ENCODE measurements at regions not wholly inside any gene's neighbourhood (a gene's known extent, or its start where the extent isn't known, plus 50 kb on each side); places are given as distances from the start of the nearest gene placed in this dataset.
A peak's percentile ranks its signal among the peaks of the same experiment; 100 is the strongest.

DNA sequence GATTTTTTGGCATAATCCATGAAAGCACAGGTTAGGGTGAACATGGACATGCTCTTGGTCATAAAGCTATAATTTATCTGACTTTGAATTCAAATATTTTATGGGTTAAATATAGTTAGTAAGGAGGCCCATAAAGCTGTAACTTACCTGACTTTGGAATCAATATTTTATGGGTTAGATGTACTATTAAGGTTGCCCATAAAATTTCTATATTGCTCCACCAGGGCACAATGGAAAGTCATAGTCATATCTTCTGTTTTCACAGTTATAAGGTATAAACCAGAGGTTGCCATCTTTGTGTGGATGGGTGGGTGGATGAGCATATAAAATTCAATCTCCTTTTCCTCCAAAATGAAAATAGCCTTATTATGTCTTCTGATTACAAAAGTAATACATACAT is 120.5 kb upstream of the ADAMTSL1 start:
- no peak for DNase-seq (ENCODE audit: low read depth)
- no peak overlapping the region for H3K4me3 ChIP-seq (ENCODE audit: low read depth, low read length)
- TF ChIP-seq, protein P1, sequence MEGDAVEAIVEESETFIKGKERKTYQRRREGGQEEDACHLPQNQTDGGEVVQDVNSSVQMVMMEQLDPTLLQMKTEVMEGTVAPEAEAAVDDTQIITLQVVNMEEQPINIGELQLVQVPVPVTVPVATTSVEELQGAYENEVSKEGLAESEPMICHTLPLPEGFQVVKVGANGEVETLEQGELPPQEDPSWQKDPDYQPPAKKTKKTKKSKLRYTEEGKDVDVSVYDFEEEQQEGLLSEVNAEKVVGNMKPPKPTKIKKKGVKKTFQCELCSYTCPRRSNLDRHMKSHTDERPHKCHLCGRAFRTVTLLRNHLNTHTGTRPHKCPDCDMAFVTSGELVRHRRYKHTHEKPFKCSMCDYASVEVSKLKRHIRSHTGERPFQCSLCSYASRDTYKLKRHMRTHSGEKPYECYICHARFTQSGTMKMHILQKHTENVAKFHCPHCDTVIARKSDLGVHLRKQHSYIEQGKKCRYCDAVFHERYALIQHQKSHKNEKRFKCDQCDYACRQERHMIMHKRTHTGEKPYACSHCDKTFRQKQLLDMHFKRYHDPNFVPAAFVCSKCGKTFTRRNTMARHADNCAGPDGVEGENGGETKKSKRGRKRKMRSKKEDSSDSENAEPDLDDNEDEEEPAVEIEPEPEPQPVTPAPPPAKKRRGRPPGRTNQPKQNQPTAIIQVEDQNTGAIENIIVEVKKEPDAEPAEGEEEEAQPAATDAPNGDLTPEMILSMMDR (IDR thresholded peaks at IDR 0.05; ENCODE audit: insufficient read depth, low read length): no peak

DNA sequence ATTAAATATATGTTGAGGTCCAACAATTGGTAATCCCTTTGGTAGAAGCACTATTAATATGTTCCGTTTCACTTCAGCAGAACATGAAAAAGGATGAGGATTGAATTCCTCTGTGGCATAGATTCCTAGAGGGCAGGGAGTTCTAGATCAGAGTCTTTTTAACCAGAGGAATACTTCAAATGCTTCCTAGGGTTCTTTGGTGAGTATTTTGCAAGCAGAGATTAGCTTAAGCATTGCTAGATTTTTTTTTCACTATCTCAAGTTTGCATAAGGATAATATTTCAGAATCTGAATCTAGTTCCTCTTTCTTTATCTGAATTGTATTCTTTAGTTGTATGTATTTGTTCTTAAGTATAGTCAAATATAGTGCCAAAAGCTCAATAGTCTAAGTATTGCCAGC is 116.6 kb upstream of the ADAMTSL1 start:
- H3K4me3 ChIP-seq (ENCODE audit: low read depth, low read length): no peak overlapping the region
- DNase-seq (ENCODE audit: low read depth): no peak
- TF ChIP-seq, protein P1 (IDR thresholded peaks at IDR 0.05; ENCODE audit: insufficient read depth, low read length): no peak

DNA sequence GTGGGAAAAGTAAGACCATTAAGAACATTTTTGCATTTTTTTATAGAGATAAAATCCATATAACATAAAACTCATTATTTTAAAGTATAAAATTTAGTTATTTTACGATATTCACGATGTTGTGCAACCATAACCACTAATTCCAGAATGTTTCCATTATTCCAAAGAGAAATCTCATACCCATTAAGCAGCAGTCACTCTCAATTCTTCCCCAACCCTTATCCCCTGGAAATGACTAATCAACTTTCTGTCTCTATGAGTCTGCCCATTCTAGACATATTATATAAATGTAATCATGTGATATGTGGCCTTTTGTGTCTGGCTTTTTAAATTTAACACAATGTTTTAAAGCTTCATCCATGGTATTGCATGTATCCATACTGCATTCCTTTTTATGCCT is 115.6 kb upstream of the ADAMTSL1 start:
- DNase-seq (ENCODE audit: low read depth): no peak
- TF ChIP-seq, protein P1 (IDR thresholded peaks at IDR 0.05; ENCODE audit: insufficient read depth, low read length): no peak

DNA sequence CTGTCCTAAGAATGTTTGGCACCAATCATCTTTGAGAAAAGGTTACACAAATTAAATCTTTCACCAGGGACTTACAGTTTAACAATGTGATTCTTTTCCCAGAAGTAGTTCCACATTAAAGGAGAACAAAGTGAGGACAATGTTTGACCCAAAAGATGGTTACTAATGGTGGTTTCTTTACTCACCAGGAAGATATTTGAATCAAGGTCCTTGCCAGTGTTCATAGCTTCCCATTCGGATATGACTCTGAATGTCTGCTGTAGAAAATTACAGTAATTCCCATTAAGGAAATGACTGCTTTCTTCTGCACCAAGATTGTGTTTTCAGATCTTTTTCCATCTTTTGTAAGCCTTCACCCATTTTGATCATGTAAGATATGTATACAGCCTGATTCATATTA is 114.6 kb upstream of the ADAMTSL1 start:
- TF ChIP-seq, protein P1 (IDR thresholded peaks at IDR 0.05; ENCODE audit: insufficient read depth, low read length): no peak
- peak; percentile 71 for DNase-seq (ENCODE audit: low read depth)
- no peak overlapping the region for H3K4me3 ChIP-seq (ENCODE audit: low read depth, low read length)

More for the DNA sequence above, 115.6 kb upstream of the ADAMTSL1 start:
- H3K4me3 ChIP-seq (ENCODE audit: low read depth, low read length): no peak overlapping the region

DNA sequence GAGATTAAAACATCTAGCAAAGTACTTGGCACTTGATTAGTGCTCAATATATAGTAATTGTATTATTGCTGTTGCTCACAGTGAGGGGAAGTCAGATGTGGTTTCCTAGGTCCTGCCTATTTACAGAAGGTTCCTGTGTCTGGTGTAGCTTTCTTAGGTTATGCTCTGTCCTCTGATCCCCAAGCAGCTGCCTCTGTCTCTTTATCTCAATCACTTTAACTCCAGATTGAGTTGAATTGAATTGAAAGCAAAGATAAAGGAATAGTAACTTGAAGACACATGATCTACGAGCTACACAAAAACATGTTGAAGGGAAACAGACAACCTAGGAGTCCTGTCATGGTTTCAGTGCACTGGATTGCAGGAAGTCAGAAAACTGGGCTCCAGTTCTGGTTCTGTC is 113.9 kb upstream of the ADAMTSL1 start:
- H3K4me3 ChIP-seq (ENCODE audit: low read depth, low read length): no peak overlapping the region
- DNase-seq (ENCODE audit: low read depth): no peak
- TF ChIP-seq, protein P1 (IDR thresholded peaks at IDR 0.05; ENCODE audit: insufficient read depth, low read length): no peak

DNA sequence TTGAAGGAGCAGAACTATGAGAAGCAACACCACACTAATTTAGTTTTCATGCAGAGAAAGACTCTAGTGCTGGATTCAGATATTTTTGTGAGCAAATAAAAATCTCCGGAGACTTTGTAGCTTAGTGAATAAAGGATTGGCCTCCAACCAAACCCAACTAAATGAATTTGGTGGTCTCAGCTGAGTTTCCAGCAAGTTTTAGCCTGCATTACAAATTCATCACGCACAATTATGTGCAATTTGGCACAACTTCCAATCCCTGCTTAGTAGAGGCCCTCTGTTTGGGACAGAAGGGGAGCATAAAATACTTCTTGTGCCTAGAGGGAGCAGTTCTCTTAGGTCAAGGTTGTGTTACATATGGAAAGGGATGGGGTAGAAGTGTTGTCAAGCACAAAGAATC is 112.3 kb upstream of the ADAMTSL1 start:
- DNase-seq (ENCODE audit: low read depth): no peak
- TF ChIP-seq, protein P1 (IDR thresholded peaks at IDR 0.05; ENCODE audit: insufficient read depth, low read length): no peak
- H3K4me3 ChIP-seq (ENCODE audit: low read depth, low read length): no peak overlapping the region

DNA sequence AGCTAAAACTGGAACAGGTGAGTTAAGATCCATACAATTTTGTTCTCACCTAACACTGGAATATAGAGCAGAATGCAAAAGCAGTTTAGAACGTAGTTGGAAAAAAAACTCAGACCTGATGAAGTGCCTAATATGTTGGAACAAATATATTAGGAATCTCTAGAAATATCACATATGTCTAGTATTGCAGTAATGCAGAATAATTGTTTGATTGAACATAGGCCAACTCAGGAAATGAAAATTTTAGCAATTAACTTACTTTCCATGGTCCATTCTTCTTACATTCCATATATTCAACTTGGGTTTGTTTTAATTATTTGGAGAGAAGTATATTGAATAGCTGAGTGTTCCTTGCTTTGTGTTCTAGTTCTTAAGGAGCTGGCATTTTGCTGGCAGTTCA is 111.8 kb upstream of the ADAMTSL1 start:
- H3K4me3 ChIP-seq (ENCODE audit: low read depth, low read length): no peak overlapping the region
- DNase-seq (ENCODE audit: low read depth): no peak
- TF ChIP-seq, protein P1 (IDR thresholded peaks at IDR 0.05; ENCODE audit: insufficient read depth, low read length): no peak

Measured in fibroblast of the aortic adventitia (primary cell).